Panc1 (cell line): ENCODE measurements at regions not wholly inside any gene's neighbourhood (a gene's known extent, or its start where the extent isn't known, plus 50 kb on each side); places are given as distances from the start of the nearest gene placed in this dataset.

ENCODE experiments used
- ATAC-seq: fragments of 200-7000 bp; cut with Tn5 transposase; 2 replicates; pipeline ENCODE4 v1.9.1; 2020; ENCODE audit warnings: mild to moderate bottlenecking, moderate library complexity
- BruUV-seq: library from RNA; stranded (reverse); fragments of 400-500 nt; replicated peaks from 2 replicates; lab custom pipeline; 2021; lab: Mats Ljungman, UMichigan
- CTCF ChIA-PET: fragments of 300-600 bp; sonication (Branson Sonifier 250); formaldehyde crosslinking; loops from one replicate; lab custom pipeline; 2022; ENCODE audit warnings: antibody characterized with exemption; lab: Charles Lee
- POLR2A ChIA-PET: fragments of 300-600 bp; sonication (Branson Sonifier 250); formaldehyde crosslinking; loops from one replicate; lab custom pipeline; 2022; ENCODE audit warnings: antibody characterized with exemption; lab: Charles Lee
- DNase-seq: peaks from one replicate; pipeline ENCODE4 v3.0.0-alpha.2; 2010; ENCODE audit warnings: low read depth, low spot score
- H3K27ac ChIP-seq: 2 replicates; pipeline ENCODE4 v1.5.1; 2011; ENCODE audit warnings: mild to moderate bottlenecking, low read length, inconsistent platforms
- H3K27me3 ChIP-seq: fragments of 200-500 bp; sonication (Bioruptor generic); 2 replicates; pipeline ENCODE4 v1.6.0; 2014; ENCODE audit warnings: low read length, inconsistent platforms; ENCODE audit not compliant: control insufficient read depth, insufficient read depth
- H3K36me3 ChIP-seq: fragments of 200-500 bp; sonication (Bioruptor generic); 2 replicates; pipeline ENCODE4 v1.5.1; 2014; ENCODE audit warnings: inconsistent platforms, mild to moderate bottlenecking, low read length, moderate library complexity; ENCODE audit not compliant: control insufficient read depth, insufficient read depth
- H3K4me1 ChIP-seq: 2 replicates; pipeline ENCODE4 v1.5.1; 2011; ENCODE audit warnings: inconsistent platforms, mild to moderate bottlenecking, low read length, moderate library complexity; ENCODE audit not compliant: control insufficient read depth, insufficient read depth
- H3K4me3 ChIP-seq, 2 experiments: 2 replicates each; pipeline ENCODE4 v1.5.1; 2011 to 2012; ENCODE audit warnings: low read depth in 2 of 2, low read length in 2 of 2, mild to moderate bottlenecking in 2 of 2, inconsistent platforms in 1 of 2, moderate library complexity in 1 of 2
- H3K9me3 ChIP-seq: fragments of 200-500 bp; sonication (Bioruptor generic); 2 replicates; pipeline ENCODE4 v1.5.1; 2014; ENCODE audit warnings: low read depth, mild to moderate bottlenecking, inconsistent platforms, low read length, moderate library complexity; ENCODE audit not compliant: control insufficient read depth, insufficient read depth
- POLR2AphosphoS5 ChIP-seq: IDR thresholded peaks from 2 replicates; pipeline ENCODE4 v1.6.1; 2012; ENCODE audit warnings: mild to moderate bottlenecking, low read depth, low read length, moderate library complexity
- SIN3A ChIP-seq: IDR thresholded peaks from 2 replicates; pipeline ENCODE4 v1.6.1; 2012; ENCODE audit warnings: low read depth, mild to moderate bottlenecking, low read length, moderate library complexity, borderline replicate concordance; ENCODE audit not compliant: insufficient read depth
- TCF7L2 ChIP-seq: IDR thresholded peaks from 2 replicates; pipeline ENCODE4 v1.6.1; 2011; ENCODE audit warnings: mild to moderate bottlenecking, low read depth, low read length, inconsistent platforms
- in situ Hi-C: cut with HindIII; loops from 2 replicates; pipeline ENCODE4 v1.10.0; 2016; ENCODE audit warnings: low sequenced_read_pairs, low pct_unique_long_range_greater_than_20kb
- intact Hi-C: fragments of 100-400 bp; cut with micrococcal nuclease; formaldehyde crosslinking; loops from one replicate; pipeline ENCODE4 v1.10.0; 2022; ENCODE audit not compliant: unreplicated experiment
- TF ChIP-seq, protein P1 (sequence below): fragments of 450-650 bp; IDR thresholded peaks from 2 replicates; pipeline ENCODE4 v1.5.1; 2017; ENCODE audit warnings: mild to moderate bottlenecking
- TF ChIP-seq, protein P2 (sequence below), 2 experiments: IDR thresholded peaks; 2 replicates each; pipeline ENCODE4 v1.6.1; 2011 to 2012; ENCODE audit warnings: low read depth in 2 of 2, control low read depth in 1 of 2, low read length in 1 of 2, mild to moderate bottlenecking in 1 of 2, moderate library complexity in 1 of 2; ENCODE audit not compliant: insufficient read depth in 1 of 2

DNA sequence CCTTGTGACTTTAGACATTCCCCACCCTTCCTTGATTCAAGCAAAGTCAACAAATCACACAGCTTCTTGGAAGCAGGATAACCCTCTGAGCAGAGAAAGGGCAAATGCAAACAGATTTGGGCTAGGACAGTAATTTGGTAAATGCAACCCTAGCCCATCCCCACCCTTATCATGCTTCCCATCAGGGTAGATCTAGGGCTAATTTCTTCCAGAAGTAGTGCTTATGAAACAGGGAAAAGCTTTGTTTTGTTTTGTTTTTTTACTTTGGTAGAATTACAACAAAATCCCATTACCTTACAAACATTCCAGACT, 525.1 kb upstream of the NOX3 start:
- no peaks in the 10 kb centered on the region for H3K36me3 ChIP-seq
- no TSS peak for BruUV-seq
- intact Hi-C loops (no loop called here), in situ Hi-C loops (no loop called here)
- POLR2A ChIA-PET: no interaction called here
- H3K4me1 ChIP-seq: no peaks in the 10 kb centered on the region
- no peak overlapping the region for H3K4me3 ChIP-seq
- ATAC-seq: no peak
- no peaks in the 10 kb centered on the region for H3K9me3 ChIP-seq
- TF ChIP-seq SIN3A: no peak
- TF ChIP-seq TCF7L2: no peak
- no peaks in the 10 kb centered on the region for H3K27me3 ChIP-seq
- DNase-seq: no peak
- no peak overlapping the region for H3K27ac ChIP-seq
- CTCF ChIA-PET: no interaction called here

DNA sequence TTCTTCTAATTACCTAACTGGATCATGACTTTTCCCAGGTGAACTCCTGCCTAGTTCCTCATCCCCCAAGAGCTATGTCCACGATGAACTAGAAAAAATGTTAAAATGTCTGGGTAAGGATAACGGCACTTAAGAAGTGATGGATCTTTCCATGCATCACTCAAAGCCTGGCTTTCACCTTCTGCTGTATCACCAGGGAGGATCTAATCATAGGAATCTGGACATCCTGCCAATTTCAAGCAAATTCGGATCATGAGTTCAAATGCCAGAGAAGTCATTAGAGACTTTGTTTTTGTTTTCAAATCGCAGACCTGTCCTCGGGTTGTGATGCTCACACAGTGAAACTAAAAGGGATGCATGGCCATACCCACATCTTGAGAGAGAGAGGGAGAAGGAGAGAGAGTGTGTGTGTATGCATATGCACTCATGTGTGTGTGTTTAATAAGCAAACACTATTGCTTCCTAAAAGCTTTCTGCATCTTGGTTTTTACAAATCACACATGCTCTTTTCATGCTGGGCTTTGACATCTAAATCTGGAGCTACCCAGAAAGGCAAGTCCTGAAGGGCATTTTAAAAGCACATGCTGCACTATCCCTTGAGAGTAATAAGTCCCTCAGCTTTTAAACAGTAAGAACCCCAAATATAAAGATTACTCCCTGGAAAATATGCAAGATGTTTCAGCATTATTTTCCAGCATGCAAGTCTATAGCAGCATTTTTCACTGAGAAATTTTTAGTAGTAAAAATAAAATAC, 524.6 kb upstream of the NOX3 start:
- DNase-seq (no peak), ATAC-seq (no peak)
- Histone ChIP-seq H3K36me3 (no peaks in the 10 kb centered on the region), H3K4me3 (no peak overlapping the region), H3K4me1 (no peaks in the 10 kb centered on the region), H3K27ac (no peak overlapping the region), H3K27me3 (no peaks in the 10 kb centered on the region), H3K9me3 (no peaks in the 10 kb centered on the region)
- intact Hi-C loops: no loop called here
- no peak for TF ChIP-seq TCF7L2
- TF ChIP-seq POLR2AphosphoS5: no peak
- TF ChIP-seq, protein P1, sequence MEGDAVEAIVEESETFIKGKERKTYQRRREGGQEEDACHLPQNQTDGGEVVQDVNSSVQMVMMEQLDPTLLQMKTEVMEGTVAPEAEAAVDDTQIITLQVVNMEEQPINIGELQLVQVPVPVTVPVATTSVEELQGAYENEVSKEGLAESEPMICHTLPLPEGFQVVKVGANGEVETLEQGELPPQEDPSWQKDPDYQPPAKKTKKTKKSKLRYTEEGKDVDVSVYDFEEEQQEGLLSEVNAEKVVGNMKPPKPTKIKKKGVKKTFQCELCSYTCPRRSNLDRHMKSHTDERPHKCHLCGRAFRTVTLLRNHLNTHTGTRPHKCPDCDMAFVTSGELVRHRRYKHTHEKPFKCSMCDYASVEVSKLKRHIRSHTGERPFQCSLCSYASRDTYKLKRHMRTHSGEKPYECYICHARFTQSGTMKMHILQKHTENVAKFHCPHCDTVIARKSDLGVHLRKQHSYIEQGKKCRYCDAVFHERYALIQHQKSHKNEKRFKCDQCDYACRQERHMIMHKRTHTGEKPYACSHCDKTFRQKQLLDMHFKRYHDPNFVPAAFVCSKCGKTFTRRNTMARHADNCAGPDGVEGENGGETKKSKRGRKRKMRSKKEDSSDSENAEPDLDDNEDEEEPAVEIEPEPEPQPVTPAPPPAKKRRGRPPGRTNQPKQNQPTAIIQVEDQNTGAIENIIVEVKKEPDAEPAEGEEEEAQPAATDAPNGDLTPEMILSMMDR: no peak
- TF ChIP-seq, protein P2, sequence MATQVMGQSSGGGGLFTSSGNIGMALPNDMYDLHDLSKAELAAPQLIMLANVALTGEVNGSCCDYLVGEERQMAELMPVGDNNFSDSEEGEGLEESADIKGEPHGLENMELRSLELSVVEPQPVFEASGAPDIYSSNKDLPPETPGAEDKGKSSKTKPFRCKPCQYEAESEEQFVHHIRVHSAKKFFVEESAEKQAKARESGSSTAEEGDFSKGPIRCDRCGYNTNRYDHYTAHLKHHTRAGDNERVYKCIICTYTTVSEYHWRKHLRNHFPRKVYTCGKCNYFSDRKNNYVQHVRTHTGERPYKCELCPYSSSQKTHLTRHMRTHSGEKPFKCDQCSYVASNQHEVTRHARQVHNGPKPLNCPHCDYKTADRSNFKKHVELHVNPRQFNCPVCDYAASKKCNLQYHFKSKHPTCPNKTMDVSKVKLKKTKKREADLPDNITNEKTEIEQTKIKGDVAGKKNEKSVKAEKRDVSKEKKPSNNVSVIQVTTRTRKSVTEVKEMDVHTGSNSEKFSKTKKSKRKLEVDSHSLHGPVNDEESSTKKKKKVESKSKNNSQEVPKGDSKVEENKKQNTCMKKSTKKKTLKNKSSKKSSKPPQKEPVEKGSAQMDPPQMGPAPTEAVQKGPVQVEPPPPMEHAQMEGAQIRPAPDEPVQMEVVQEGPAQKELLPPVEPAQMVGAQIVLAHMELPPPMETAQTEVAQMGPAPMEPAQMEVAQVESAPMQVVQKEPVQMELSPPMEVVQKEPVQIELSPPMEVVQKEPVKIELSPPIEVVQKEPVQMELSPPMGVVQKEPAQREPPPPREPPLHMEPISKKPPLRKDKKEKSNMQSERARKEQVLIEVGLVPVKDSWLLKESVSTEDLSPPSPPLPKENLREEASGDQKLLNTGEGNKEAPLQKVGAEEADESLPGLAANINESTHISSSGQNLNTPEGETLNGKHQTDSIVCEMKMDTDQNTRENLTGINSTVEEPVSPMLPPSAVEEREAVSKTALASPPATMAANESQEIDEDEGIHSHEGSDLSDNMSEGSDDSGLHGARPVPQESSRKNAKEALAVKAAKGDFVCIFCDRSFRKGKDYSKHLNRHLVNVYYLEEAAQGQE (IDR thresholded peaks at IDR 0.05; ENCODE audit: insufficient read depth in 1 of 2, low read depth in 2 of 2, low read length in 1 of 2): no peak
- no peak for TF ChIP-seq SIN3A
- ChIA-PET CTCF (no interaction called here), POLR2A (no interaction called here)
- in situ Hi-C loops: no loop called here
- no TSS peak for BruUV-seq

DNA sequence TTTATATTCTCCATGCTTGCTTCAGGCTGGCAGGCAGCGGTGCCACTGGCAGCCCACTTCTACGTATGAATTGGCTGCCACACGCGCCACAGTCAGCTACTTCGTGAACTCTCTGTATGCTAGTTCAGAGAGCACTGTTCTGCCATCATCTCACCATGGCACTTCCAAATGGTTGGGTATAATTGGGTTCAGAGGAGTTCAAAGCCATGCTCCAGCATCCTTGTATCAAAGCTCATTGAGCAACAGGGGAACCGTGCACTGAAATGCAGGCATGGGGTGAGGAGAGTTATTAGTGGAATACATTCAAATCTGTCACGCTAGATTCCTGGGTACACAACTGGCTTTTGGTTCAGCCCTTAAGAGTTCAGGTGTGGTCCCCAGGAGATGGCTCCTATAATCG, 519.9 kb upstream of the NOX3 start:
- TF ChIP-seq SIN3A (no peak), TCF7L2 (no peak), POLR2AphosphoS5 (no peak)
- TF ChIP-seq, protein P2 (IDR thresholded peaks at IDR 0.05; ENCODE audit: insufficient read depth in 1 of 2, low read depth in 2 of 2, low read length in 1 of 2): no peak
- TF ChIP-seq, protein P1: no peak
- in situ Hi-C loops: no loop called here
- H3K4me1 ChIP-seq: no peaks in the 10 kb centered on the region
- no peaks in the 10 kb centered on the region for H3K9me3 ChIP-seq
- ChIA-PET POLR2A (interaction anchor here (0.6 kb wide), 1 partner anchor 1454 kb away, joined by 3 read pairs; no protein-coding TSS in a partner anchor), CTCF (no interaction called here)
- H3K36me3 ChIP-seq: no peaks in the 10 kb centered on the region
- no peak overlapping the region for H3K4me3 ChIP-seq
- ATAC-seq (no peak), DNase-seq (no peak)
- no TSS peak for BruUV-seq
- no peak overlapping the region for H3K27ac ChIP-seq
- no peaks in the 10 kb centered on the region for H3K27me3 ChIP-seq
- intact Hi-C loops: no loop called here
